Right hindlimb (tissue), 1 donor: ENCODE measurements at regions not wholly inside any gene's neighbourhood (a gene's known extent, or its start where the extent isn't known, plus 50 kb on each side); places are given as distances from the start of the nearest gene placed in this dataset.

Experiments used
- DNase-seq: peaks from one replicate; pipeline ENCODE4 v3.0.0-alpha.2; 2018

DNA sequence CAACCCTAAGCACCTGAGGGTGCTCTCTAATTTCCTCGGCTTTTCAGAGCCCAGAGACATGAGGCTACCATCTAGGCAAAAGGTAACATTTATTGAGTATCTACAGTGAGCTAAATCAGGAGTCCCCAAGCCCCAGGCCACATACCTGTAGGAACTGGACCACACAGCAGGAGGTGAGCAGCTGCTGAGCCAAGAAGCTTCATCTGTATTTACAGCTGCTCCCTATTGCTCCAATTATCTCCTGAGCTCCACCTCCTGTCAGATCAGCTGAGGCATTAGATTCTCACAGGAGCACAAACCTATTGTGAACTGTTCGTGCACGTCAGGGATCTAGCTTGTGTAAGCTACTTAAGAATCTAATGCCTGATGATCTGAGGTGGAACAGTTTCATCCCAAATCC lies 70.2 kb downstream of the RND3 start:
- no peak for DNase-seq

DNA sequence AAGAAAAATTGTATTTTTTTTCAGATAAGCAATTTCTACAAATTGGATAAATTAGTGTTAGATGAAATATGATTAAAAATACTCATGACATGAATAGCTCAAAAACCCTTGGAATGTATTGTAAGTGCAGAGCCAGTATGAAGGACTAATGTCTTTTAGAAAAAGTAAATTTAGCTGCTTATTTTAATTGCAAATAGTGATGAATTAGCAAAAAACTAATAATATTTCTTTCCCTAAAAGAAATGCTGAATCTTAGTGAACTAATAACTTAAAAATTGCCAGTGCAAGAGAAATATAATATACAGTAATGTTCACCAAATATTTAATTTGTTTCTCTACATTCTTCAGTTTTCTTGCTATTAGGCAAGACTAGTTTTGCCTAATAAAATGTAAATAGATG lies 72.4 kb downstream of the RND3 start:
- DNase-seq, result no peak

DNA sequence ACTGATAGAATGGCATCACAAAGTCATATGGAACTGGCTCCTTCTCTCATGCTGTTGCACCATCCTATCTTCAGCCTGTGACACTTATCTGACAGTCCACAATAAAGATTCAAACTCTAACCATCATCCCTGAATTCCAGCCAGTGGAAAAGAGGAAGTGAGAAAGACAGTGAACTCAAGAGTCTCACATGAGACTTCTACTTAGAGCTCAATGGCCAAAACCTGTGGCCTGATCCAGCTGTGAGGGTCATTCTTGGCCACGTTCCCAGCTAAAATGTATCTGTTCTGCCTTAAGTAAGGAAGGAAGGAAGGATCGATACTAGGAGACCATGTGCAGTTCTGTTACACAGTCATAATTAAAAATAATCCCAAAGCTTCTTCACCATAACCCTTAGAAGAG lies 73.6 kb downstream of the RND3 start:
- no peak for DNase-seq

DNA sequence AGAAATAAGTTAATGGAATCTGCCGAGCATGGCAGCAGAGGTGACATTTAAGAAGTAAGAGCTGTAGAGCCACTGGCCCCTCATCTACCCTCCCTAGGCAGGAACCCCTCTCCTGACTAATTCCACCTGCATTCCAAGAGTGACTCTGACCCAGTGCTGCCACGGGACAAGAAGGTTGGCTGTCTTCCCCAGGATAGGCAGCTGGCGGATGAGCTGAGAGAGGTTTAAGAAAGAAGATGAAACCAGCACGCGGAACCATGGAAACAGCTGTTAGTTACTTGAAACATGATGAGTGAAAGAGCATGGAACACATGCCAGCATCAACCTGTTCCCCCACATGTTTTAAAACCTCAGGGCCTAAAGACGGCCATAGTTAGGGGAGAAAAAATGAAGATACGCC lies 74.1 kb downstream of the RND3 start:
- DNase-seq, result peak; percentile 34

DNA sequence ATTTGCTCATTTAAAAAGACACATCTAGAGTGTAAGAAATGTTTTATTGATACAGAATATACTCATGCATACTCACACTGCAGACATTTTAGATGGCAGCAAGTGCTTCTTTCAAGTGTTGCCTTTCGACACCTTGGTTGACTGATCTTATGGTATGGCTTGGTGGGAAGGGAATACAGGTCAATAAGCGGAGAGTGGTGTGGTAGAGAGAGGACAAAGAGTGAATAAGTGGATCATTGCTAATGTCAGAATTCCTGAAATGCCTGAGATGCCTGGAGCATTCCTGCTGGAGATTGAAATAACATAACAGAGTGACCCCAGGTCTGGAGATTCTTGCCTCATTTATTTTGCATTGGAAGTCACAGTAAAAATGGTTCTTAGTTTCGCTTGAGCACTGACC lies 76.7 kb downstream of the RND3 start:
- no peak for DNase-seq

DNA sequence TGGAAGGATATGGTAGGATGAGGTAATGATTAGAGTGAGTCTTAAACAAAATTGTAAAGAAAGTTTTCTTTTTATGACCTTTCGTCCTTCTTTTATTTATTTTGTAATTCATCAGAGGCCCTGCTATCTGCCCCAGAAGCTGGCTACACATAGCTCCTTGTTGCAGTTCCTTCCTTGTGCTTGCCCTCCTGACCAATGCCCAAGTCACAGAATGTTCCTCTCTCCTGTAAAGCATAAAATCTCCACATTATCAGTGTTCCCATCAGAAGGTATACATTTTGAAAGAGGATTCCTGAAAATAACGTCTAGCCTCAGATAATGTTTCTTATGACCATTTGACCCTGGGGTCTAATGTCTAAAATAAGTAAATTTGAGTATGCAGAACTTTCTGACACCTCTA lies 78.3 kb downstream of the RND3 start:
- DNase-seq, result no peak

DNA sequence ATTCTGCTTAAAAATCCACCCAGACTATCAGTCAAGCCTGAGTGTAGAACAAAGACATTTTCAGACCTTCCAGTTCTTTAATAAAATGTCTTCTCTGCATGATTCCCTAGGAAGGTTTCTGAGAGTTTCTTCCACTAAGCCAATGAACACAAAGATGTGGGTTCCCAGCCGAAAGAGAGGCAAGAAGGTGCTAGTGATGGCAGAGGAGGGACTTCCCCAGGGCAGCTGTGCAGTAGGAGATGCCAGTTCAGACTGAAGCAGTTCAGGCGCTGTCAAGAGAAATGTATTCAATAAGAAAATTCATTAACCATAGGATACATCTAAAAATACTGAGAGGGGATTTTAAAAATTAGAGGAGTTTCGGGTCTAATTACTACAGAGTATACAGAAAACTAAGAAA lies 83.3 kb downstream of the RND3 start:
- no peak for DNase-seq

DNA sequence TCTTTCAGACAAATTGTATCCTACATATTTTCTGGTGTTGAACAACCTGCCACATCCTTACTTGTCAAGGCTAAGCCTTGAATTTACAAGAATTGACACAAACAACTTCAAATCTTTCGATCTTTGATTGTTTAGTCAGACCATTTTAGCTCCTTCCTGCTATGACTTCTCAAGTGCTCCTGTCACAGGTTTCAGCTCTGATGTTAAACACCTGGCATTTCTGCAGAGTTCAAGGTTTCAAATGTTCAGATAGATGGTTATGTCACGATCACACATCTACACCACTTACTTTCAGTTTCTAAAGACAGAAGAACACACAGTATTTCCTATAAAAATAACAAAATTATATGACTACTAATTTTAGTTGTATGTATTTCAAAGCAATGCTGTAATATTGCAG lies 84.0 kb downstream of the RND3 start:
- no peak for DNase-seq

DNA sequence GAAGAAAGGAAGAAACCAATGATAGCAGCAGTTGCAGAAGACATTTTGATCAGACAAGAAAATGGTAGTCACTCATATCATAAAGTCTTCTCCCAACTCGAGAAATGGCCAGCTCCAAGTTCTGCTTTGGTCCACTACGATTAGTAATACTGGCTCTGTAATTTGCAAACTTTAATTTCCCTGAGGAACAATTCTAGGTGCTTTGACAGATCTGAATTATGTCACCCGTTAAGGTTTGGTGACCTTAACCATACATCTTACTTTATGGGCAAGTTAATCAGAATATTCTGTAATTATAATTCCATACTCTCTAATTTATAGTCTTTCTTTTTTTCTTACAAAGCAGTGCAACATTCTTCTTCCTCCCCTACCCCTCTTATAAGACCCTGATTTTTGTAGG lies 84.5 kb downstream of the RND3 start:
- DNase-seq, result no peak

DNA sequence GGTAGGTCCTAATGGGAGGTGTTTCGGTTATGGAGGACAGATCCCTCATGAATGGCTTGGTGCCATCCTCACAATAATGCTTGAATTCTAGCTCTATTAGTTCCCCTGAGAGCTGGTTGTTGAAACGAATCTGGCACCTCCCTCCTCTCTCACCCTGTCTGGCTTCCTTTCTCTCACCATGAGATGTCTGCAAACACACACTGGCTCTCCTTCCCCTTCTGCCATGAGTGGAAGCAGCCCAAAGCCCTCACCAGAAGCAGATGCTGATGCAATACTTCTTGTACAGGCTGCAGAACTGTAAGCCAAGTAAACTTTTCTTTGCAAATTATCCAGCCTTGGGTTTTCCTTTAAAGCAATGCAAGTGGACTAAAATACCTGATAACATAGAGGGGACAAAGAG lies 86.6 kb downstream of the RND3 start:
- no peak for DNase-seq

DNA sequence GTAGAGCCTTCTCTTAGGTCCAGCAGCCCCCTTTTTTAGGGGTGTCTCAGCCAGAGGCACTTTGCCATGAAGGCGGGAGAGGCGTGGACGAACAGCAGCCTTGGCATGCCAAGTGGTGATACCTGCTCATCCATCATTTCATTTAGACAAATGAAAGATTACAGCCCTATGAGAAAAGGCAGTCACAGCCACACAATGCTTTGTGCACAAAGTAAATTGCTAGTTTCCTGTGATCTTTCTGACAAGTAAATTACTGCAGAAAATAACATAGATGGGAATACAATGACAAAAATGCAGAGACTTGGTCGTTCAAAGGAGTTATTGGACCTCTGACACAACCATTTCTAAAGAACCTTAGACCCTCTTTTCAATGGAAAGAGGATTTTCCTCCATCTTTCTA lies 94.9 kb downstream of the RND3 start:
- DNase-seq, result no peak

DNA sequence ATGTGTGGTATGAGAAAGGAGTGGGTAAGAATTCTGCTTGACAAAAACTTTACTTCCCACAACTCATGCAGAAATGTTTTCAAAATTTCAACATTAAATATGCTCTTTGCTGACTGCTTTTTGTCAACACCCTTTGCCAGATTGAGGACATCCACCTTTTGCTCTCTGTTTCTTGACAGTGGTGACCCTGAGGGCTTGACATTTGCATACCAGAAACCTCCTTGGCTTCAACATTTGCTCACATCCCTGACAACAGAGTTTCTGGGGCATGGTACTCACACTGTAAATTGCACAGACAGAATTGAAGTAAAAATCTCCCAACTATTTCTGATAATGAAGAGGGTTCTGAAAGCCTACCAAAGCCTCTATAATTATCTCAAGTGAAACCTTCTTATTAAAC lies 95.7 kb downstream of the RND3 start:
- DNase-seq, result no peak

DNA sequence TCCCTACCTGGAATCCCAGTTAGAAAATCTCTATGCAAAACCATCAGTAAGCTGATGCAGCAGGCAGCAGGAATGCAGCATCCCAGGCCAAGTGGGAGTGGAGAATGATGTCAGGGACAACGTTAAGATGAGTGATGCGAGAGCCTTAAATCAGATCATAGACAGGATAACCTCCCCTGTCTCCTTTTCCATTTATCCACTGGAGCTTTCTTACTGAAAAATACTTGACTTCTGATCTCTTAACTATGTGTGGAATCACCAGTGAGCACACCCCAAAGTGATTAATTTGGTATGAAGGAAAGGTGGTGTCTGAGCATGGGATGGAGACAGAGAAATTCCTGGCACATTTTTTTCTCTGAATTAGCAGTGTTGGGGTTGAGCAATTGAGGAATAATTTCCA lies 98.0 kb downstream of the RND3 start:
- no peak for DNase-seq

DNA sequence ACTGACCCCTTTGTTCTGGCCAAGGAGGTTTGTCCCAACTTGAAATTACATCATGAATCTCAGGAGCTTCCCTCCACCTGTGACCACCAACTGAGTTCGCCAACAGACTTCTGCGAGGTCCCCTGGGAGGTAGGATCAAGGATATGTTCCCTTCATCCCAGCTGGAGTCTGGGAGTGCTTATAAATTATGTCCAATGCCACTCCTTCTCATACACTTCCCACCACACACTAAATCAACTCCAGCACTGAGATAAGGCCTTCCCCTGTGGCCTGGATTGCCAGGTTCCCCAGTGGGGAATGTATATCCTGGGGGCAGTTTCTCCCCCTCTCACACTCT lies 99.2 kb downstream of the RND3 start:
- no peak for DNase-seq

DNA sequence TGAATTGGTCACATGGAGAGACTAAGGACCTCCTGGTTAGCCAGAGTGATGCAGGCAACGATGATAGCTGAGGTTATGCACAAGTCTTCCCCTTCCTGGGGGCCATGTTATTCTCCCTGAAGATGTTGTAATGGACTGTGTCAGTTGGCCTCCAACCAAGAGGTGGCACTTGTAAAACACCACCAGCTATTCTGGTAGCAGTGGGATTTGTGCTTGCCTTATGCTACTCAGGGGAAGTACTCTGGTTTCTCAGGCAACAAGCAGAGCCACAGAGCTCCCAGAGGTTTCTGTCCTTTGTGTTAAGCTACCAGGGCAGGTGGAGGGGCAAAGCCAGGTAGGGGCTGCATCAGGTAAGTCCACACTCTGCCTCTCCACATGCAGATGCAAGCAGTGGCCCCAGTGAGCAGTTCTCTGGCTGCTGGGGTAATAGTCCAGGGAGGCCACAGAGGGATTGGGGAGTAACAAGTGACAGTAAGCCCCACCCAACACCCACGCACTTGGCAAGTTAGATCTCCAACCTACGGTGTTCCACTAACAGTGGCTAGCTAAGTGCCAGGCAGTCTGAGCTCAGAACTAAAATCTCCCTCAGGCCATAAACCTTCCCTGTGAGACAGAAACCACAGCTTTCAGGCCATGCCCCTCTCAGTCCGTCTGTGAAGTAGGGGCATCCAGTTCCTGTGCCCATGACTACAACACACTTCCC lies 99.7 kb downstream of the RND3 start:
- no peak for DNase-seq

DNA sequence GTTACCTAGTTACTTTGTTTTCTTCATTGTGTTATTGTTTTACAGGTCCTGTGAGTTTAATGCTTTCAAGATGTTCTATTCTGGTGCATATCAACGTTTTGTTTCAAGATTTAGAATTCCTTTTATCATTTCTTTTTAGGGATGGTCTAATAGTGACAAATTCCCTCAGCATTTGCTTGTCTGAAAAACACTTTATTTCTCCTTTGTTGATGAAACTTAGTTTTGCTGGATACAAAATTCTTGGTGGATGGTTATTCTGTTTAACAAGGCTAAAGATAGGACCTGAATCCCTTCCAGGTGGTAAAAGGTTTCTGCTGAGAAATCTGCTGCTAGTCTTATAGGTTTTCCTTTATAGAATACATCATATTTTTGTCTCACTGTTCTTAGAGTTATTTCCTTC lies 102.3 kb downstream of the RND3 start:
- no peak for DNase-seq

DNA sequence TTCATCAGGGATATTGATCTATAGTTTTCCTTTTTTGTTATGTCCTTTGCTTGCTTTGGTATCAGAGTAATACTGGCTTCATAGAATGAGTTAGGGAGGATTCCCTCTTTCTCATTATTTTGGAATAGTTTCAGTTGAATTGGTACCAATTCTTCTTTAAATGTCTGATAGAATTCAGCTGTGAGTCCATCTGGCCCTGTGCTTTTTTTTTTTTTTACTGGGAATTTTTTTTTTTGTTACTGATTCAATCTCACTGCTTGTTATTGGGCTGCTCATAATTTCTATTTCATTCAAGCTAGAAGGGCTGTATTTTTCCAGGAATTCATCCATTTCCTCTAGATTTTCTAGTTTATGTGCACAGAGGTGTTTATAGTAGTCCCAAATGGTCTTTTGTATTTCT lies 103.9 kb downstream of the RND3 start:
- no peak for DNase-seq

DNA sequence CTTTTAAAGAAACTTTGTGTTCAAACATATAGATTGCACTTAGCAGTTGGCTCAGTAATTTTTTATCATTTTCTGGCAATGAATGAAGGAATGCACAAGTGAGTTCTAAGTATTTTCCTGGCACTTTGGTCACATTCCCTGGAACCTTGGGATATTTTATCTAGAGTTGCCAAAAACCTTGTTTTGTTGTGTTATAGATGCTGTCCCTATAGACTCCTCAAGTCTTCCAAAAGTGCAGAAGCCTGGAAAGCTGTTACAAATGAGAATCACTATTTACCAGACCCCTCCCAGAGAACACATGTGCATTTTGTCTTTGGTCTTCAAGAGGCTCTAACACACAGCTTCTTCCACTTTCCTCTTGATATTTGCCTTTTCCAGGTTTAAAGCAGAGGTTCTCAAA lies 108.3 kb downstream of the RND3 start:
- no peak for DNase-seq

DNA sequence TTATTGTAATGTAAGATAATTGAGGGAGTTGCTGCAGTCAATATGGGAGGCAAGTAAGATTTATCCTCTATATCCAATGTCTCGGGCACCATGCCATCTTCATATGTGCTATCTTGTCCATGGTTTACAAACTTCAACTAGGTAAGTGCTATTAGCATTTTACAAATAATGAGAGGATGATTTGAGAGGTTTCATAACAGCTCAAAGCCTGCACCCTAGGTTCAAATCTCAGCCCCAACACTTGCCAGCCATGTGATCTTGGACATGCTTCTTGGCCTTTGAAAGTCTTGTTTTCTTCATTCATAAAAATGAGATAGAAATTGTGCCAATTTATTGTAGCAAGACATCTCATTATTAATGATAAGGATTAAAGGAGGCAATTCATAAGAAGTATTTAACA lies 108.8 kb downstream of the RND3 start:
- DNase-seq, result no peak

DNA sequence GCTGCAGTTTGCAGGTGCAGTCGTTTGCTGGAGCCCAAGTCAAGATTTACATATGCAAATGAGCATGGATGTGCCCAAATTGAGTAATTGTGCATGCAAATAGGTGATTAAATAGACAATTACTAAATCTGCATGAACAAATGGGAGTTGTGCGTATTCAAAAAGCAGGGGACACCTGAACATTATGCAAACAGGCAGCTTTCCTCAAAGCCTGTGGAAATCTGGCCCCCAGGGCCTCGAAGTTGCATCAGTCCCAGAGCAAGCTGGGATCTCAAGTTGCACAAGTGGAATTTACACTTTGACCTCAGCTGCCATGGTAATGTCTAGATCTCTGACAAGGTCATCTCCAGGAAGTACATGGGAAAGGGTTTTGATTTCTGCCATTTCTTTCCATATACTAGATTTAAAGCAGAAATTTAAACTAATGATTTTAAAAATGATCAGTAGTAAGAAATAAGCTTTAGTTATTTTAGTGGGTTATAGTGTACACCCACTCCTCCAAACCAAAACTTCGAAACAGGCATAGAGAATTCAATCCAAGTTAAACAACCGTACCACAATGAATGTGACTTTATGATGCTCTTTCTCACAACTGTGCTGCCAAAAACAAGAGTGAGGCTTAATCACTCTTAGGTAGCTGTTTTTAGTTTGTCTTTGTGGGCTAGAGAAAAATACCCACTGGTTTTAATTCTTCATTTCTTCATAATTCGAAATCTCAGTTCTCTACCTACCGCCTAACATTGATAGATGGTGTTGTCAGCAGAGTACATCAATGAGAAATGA lies 110.7 kb downstream of the RND3 start:
- no peak for DNase-seq

DNA sequence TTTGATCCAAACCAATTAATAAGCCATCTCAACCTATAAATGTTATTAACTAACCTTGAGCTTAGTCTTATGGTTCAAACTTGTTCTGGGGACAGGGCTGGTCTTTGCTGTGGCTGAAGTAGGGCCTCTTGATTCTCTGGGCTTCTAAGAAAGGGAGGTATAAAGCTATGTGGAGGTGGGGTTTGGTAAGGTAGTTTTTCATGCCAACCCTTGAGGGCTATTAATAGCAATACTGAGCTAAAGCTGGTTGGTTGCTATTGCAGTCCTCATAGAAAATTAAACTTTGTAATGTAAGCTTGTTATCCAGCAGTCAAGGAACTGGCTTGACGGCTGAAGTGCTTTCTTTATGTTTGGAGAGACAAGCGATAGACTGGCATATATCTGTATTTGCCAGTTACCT lies 112.1 kb downstream of the RND3 start:
- DNase-seq, result no peak

DNA sequence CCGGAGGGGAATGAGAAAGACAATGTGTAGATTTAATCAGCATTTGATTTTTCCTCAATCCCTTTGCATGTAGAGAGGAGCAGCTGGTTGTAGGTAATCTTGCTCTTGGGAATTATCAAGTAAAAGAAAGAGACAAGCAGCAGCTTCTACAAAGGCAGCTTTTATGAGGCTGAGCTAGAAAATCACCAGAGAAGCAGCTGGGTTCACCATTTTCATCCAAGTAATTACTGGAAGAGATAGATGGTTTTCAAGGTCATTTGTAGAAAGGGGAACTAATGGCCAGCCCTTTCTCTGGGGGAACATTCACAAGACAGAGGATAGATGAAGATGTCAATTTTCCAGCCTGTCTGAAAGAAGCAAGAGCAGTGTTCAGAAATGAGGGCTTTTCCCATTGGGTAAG lies 113.0 kb downstream of the RND3 start:
- peak; percentile 30 for DNase-seq

DNA sequence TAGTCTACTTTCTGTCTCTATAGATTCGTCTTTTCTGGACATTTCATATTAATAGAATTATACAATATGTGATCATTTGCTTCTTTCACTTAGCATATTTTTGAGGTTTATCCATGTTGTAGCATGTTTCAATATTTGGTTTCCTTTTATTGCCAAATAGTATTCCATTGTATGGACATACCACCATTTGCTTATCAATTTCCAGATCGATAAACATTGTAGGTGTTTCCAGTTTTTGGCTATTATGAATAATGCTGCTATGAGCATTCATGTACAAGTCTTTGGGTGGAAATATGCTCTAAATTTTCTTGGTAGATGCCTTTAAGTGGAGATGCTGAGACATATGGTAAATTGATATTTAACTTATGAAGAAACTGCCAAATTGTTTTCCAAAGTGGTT lies 114.1 kb downstream of the RND3 start:
- no peak for DNase-seq

DNA sequence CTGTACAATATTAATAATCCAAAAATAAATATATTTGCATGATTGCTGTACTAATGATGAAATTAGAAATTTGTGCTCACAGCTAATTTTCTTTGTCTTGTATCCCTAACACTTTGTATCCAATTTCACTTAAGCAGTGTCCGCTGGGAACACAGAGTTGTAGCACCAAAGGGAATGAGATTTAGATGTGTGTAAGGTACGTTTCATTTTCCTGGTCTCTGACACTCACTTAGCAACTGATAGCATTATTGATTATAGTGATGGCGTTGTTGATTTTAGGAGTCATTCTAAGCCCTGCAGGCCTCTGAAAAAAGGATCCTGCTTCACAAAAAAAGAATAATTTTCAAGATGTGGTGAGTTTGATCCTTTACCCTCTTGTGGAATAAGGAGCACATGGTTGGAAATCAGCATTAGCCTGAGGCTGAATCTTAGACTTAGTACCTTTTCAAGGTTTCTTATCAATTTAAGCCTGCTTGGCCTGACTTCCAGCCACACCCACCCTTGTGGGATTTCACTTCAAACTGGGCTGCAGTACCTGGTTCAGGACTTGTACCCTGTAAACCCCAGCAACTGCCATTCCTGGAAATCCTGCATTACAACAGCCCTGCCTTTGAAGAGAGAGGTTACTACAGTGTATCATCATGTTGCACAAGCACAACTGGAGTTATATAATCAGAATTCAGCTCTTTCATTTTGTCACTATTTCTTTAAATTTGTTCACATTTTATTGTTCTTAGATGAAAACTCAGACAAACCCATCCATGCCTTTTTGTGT lies 116.2 kb downstream of the RND3 start:
- DNase-seq, result no peak
